ENCODE measurements at regions not wholly inside any gene's neighbourhood (a gene's known extent, or its start where the extent isn't known, plus 50 kb on each side); places are given as distances from the start of the nearest gene placed in this dataset.
"Not testable (repeated sequence)": the region's sequence is repeated elsewhere in the genome, so short reads cannot be mapped to it uniquely, and the experiment has no call there.

DNA sequence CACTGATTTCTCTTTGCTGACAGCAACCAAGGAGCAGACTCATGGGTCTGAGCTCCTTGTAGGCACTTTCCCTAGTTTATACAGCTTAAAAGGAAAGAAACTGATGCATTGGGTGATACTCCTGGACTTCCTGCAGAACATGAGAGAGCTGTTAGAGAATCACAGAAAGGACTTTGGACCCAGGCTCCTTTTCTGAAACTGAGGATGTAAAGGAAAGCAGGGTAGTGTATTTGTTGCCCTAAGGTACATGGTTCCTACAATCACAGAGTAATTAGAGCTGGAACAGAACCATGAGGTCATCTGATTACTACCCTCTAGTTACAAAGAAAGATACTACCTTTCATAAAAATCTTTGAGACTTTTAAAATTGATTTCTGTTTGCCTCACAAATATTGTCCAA, 477.1 kb upstream of the SPTLC3 start:
- no peak overlapping the region for H3K27ac ChIP-seq
- no peak for DNase-seq (ENCODE audit: low spot score)
- CTCF ChIA-PET = no interaction called here
- TF ChIP-seq, protein P1, sequence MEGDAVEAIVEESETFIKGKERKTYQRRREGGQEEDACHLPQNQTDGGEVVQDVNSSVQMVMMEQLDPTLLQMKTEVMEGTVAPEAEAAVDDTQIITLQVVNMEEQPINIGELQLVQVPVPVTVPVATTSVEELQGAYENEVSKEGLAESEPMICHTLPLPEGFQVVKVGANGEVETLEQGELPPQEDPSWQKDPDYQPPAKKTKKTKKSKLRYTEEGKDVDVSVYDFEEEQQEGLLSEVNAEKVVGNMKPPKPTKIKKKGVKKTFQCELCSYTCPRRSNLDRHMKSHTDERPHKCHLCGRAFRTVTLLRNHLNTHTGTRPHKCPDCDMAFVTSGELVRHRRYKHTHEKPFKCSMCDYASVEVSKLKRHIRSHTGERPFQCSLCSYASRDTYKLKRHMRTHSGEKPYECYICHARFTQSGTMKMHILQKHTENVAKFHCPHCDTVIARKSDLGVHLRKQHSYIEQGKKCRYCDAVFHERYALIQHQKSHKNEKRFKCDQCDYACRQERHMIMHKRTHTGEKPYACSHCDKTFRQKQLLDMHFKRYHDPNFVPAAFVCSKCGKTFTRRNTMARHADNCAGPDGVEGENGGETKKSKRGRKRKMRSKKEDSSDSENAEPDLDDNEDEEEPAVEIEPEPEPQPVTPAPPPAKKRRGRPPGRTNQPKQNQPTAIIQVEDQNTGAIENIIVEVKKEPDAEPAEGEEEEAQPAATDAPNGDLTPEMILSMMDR (conservative IDR thresholded peaks at IDR 0.05; ENCODE audit: low read depth) = no peak
- POLR2A ChIA-PET (ENCODE audit: low non-redundant PET) = no interaction called here

DNA sequence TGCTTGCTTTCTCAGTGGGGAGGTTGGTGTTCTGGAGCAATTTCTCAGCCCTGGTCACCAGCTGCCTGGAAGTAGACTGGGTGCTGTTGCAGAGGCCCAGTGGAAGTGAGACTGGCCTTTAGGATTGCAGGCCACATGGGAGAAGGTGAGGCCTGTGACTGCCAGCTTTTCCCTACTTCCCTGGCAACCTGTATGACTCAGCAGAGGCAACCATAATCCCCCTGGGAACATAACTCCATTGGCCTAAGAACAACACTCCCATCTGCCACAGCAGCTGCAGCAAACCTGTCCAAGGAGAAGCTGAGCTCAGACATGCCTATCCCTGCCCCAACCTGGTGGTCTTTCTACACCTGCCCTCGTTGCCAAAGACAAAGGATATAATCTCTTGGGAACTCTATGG, 473.5 kb upstream of the SPTLC3 start:
- TF ChIP-seq, protein P1 (conservative IDR thresholded peaks at IDR 0.05; ENCODE audit: low read depth) = no peak
- no peak overlapping the region for H3K27ac ChIP-seq
- ChIA-PET POLR2A (ENCODE audit: low non-redundant PET) (no interaction called here), CTCF (no interaction called here)
- no peak for DNase-seq (ENCODE audit: low spot score)

DNA sequence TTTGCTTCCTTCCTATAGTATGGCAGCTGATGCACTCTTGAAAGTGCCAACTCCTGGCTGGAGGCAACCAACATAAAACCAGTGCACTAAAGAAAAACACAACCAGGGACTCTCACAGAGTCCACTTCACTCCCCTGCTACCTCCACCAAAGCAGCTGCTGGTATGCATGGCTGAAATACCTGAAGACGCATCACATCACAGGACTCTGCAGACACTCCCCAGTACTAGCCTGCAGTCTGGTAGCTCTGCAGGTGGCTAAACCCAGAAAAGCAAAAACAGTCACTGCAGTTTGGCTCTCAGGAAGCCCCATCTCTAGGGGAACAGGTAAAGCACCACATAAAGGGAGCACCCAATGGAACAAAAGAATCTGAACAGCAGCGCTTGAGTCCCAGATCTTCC, 473.0 kb upstream of the SPTLC3 start:
- POLR2A ChIA-PET (ENCODE audit: low non-redundant PET) = no interaction called here
- H3K27ac ChIP-seq = no peak overlapping the region
- TF ChIP-seq, protein P1 (conservative IDR thresholded peaks at IDR 0.05; ENCODE audit: low read depth) = no peak
- DNase-seq (ENCODE audit: low spot score) = no peak
- CTCF ChIA-PET = no interaction called here

DNA sequence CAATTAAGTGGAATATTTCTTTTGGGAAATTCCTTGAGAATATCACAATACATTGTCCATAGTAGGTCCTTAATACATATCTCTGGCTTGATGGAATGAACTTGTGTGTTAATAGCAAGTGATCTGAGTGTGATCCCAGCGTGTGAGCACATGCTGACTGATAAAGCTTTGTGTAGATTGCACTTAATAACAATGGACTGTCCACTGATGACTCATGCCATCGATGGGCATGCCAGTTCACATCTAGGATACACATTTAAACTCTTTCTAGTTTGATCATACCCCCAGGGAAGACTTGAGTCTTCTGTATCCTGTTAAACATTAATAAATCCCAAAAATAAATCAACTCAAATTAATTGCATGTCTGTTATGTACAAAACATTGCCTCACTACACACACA, 454.3 kb upstream of the SPTLC3 start:
- TF ChIP-seq, protein P1 (conservative IDR thresholded peaks at IDR 0.05; ENCODE audit: low read depth) = no peak
- H3K27ac ChIP-seq = no peak overlapping the region
- ChIA-PET CTCF (no interaction called here), POLR2A (ENCODE audit: low non-redundant PET) (no interaction called here)
- peak; percentile 10 for DNase-seq (ENCODE audit: low spot score)

DNA sequence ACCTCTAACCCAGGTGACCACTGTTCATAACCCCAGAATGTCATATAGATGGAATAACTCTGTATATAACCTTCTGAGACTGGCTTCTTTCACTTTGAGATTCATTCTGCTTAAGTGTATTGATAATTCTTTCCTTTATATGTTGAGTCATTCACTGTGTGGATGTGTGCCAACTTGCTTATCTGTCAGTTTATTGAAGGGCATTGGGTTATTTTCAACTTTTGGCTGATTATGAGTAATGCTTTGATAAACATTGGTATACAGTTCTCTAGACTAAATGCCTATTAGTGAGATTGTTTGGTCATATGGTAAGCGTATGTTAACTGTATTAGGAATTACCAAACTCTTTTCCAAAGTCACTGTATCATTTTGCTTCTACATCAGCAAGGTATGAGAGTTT, 453.4 kb upstream of the SPTLC3 start:
- TF ChIP-seq, protein P1 (conservative IDR thresholded peaks at IDR 0.05; ENCODE audit: low read depth) = no peak
- CTCF ChIA-PET = no interaction called here
- DNase-seq (ENCODE audit: low spot score) = no peak
- POLR2A ChIA-PET (ENCODE audit: low non-redundant PET) = no interaction called here
- H3K27ac ChIP-seq = no peak overlapping the region

DNA sequence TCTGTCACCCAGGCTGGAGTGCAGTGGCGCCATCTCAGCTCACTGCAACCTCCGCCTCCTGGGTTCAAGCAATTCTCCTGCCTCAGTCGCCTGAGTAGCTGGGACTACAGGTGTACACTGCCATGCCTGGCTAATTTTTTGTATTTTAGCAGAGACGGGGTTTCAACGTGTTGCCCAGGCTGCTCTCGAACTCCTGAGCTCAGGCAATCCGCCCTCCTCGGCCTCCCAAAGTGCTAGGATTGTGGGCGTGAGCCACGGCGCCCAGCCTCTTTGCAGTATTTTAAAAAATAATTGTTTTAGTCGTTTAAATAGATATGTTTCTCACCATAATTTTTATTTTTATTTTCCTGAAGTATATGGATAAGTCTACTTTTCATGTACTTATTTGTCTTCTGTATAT, 452.9 kb upstream of the SPTLC3 start:
- DNase-seq (ENCODE audit: low spot score); H3K27ac ChIP-seq; POLR2A ChIA-PET (ENCODE audit: low non-redundant PET); CTCF ChIA-PET: not testable (repeated sequence)

DNA sequence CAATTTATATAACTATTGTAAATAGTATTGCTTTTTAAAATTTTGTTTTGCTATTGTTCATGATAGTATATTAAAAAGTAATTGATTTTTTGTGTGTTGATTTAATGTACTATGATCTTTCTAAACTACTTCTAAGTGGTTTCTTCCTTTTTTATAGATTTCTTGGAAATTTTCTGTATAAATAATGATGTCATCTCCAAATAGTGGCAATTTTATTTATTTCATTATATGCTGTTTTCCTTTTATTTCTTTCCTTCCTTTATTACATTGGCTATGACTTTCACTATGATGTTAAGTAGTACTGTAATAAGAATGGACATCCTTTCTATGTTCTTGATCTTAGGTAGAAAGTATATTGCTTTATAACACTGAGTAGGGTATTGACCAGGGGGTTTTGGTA, 451.5 kb upstream of the SPTLC3 start:
- H3K27ac ChIP-seq = no peak overlapping the region
- ChIA-PET CTCF (no interaction called here), POLR2A (ENCODE audit: low non-redundant PET) (no interaction called here)
- TF ChIP-seq, protein P1 (conservative IDR thresholded peaks at IDR 0.05; ENCODE audit: low read depth) = no peak
- no peak for DNase-seq (ENCODE audit: low spot score)
